ENCODE measurements at regions not wholly inside any gene's neighbourhood (a gene's known extent, or its start where the extent isn't known, plus 50 kb on each side); places are given as distances from the start of the nearest gene placed in this dataset.

GRCh38 chr2:129437725-129438124, 541.7 kb upstream of the RAB6C start:
- TF ChIP-seq, protein P1, sequence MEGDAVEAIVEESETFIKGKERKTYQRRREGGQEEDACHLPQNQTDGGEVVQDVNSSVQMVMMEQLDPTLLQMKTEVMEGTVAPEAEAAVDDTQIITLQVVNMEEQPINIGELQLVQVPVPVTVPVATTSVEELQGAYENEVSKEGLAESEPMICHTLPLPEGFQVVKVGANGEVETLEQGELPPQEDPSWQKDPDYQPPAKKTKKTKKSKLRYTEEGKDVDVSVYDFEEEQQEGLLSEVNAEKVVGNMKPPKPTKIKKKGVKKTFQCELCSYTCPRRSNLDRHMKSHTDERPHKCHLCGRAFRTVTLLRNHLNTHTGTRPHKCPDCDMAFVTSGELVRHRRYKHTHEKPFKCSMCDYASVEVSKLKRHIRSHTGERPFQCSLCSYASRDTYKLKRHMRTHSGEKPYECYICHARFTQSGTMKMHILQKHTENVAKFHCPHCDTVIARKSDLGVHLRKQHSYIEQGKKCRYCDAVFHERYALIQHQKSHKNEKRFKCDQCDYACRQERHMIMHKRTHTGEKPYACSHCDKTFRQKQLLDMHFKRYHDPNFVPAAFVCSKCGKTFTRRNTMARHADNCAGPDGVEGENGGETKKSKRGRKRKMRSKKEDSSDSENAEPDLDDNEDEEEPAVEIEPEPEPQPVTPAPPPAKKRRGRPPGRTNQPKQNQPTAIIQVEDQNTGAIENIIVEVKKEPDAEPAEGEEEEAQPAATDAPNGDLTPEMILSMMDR (IDR thresholded peaks at IDR 0.05; ENCODE audit: control insufficient read depth, extremely low read depth, insufficient read depth): no peak
- DNase-seq (ENCODE audit: low read depth): no peak
- no peak overlapping the region for H3K4me3 ChIP-seq (ENCODE audit: low read depth, low read length)

DNA sequence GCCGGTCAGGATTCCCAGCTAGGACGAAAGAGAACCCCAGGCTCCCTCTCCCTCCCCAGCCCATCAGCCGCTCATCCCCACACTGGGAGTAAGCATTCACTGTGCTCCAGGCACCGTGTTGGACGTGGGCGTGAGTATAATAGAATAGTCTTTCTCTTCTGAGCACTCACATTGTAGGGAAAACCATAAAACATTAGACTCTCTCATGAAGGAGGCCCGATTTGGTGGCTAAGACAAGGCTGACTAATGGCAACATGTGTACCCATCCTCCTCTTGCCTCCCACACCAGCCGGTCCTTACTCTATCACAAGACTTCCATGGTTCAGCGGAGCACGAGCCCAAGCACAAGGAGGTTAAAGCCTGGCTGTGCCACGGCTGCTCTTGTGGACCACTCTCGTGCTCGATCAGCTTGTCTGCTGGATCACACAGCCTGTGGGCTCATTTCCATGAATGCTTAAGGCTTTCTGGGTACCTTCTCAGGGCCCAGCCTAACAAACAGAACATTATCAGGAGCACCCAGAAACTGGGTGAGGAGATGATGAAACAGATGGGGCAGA, 540.9 kb upstream of the RAB6C start:
- TF ChIP-seq, protein P1 (IDR thresholded peaks at IDR 0.05; ENCODE audit: control insufficient read depth, extremely low read depth, insufficient read depth): no peak
- no peak for DNase-seq (ENCODE audit: low read depth)

DNA sequence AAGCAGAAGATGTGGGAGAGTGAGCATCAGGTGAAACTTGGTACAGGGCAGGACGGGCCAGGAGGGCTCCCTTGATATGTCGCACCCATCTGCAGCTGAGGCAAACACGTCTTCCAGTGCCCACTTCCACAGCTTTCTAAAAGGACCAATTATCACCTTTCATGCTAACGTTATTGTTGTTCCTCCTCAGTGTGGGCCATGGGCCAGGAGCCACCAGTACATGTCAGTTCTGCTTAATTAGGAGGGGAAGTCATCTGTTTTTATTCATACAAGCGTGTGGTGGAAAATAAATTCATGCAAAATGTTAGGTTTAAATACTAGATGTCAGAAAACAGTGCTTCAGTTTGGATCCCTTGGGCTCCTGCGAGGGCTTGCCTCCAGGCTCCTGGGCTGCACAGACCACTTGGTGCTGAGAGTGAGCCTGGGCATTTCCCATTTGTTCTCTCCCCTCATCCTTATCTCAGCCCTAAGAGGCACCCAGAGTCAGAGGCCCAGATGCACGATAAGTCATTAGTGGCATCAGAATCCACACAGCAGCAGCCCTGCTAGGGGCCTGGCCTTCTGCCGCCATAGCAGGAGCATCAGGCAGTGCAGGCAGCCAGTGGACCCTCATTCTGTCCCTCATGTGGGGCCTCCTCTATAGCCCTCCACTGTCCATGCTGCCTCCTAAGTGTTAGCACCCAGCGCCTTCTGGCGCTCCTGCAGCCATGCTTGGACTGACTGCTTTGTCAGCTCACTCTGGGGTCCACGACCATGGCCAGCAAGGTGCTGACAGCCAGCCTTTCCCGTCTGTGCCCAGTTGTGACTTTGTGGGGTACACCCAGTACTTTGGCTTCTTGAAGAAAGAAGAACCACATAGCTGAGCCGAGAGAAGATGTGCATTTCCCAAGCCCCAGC, 539.8 kb upstream of the RAB6C start:
- TF ChIP-seq, protein P1 (IDR thresholded peaks at IDR 0.05; ENCODE audit: control insufficient read depth, extremely low read depth, insufficient read depth): no peak
- no peak for DNase-seq (ENCODE audit: low read depth)

More for the DNA sequence above, 540.9 kb upstream of the RAB6C start:
- no peak overlapping the region for H3K4me3 ChIP-seq (ENCODE audit: low read depth, low read length)

GRCh38 chr2:129441610-129442009, 537.9 kb upstream of the RAB6C start:
- DNase-seq (ENCODE audit: low read depth): no peak
- TF ChIP-seq, protein P1 (IDR thresholded peaks at IDR 0.05; ENCODE audit: control insufficient read depth, extremely low read depth, insufficient read depth): no peak
- H3K4me3 ChIP-seq (ENCODE audit: low read depth, low read length): no peak overlapping the region

More for the DNA sequence above, 539.8 kb upstream of the RAB6C start:
- no peak overlapping the region for H3K4me3 ChIP-seq (ENCODE audit: low read depth, low read length)

DNA sequence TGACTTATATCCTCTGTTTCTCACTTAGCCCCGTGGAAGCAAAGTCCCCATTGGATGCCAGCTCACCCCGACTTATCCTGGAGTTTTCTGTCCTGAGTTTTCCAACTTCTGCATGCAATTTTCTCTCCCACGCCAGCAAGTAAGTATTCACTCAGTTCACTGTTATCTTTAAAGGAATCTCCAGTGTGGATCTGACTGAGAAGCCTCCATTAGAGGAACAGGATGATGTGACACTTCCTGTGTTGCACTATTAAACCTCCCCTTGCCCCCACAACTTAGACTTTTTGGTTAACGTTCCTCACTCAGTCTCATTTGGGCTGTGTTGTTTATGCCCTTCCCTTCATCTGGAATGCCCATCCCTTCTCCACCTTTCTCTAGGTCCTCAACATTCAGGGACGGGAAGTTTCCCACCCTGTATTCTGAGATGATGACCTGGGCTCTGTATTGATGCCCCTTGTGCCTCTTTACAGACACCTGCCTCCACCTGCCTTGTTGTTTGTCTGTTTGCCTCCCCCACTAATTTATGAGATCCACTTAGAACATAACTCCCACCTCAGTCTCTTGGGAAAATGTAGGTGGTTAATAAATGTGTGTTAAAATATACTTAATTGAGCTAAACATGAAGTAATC, 536.1 kb upstream of the RAB6C start:
- DNase-seq (ENCODE audit: low read depth): peak; percentile 14
- TF ChIP-seq, protein P1 (IDR thresholded peaks at IDR 0.05; ENCODE audit: control insufficient read depth, extremely low read depth, insufficient read depth): no peak
- peak overlapping the region; percentile 53 for H3K4me3 ChIP-seq (ENCODE audit: low read depth, low read length)

- no peak for DNase-seq (ENCODE audit: low read depth)
- H3K4me3 ChIP-seq (ENCODE audit: low read depth, low read length): no peak overlapping the region
- TF ChIP-seq, protein P1 (IDR thresholded peaks at IDR 0.05; ENCODE audit: control insufficient read depth, extremely low read depth, insufficient read depth): no peak
Measured at GRCh38 chr2:129443865-129444739, 535.4 kb upstream of the RAB6C start.

Measured in LNCaP clone FGC (cell line).